ENCODE measurements at regions not wholly inside any gene's neighbourhood (a gene's known extent, or its start where the extent isn't known, plus 50 kb on each side); places are given as distances from the start of the nearest gene placed in this dataset.

GRCh38 chr9:90540734-90541133 is 101.9 kb downstream of the DIRAS2 start:
- Histone ChIP-seq H3K27me3 (no peaks in the 10 kb centered on the region), H3K27ac (no peak overlapping the region), H3K4me3 (no peak overlapping the region), H3K36me3 (no peaks in the 10 kb centered on the region), H3K4me1 (no peaks in the 10 kb centered on the region), H3K9me3 (no peaks in the 10 kb centered on the region)
- DNase-seq (ENCODE audit: low spot score in 2 of 2), result no peak
- intact Hi-C loops (cut with DNase I), result no loop called here
- no peak for TF ChIP-seq CTCF (IDR thresholded peaks at IDR 0.05)

DNA sequence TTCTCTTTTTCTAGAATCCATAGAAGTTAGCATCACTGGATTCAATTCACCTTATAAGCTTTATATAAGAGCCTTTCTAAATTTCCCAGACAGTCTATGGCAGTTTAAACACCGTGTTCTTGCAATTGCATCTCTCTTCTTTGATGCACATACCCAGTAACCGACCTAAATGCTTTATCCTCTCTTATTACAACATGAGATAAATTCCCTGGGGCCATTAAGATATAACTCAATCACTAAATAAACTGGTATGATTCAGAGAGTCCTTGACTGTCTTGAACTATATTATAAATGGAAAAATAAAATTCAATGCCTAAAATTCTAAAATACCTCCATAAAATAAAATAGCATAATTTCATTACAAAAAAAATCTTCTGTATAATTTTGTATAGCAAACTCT is 98.1 kb downstream of the DIRAS2 start:
- Histone ChIP-seq H3K4me1 (no peaks in the 10 kb centered on the region), H3K27me3 (no peaks in the 10 kb centered on the region), H3K9me3 (peaks cover 0 to 5% of the 10 kb centered on the region in 2 donors), H3K36me3 (no peaks in the 10 kb centered on the region), H3K4me3 (no peak overlapping the region), H3K27ac (no peak overlapping the region)
- no peak for TF ChIP-seq CTCF (IDR thresholded peaks at IDR 0.05)
- DNase-seq (ENCODE audit: low spot score in 2 of 2), result no peak
- intact Hi-C loops (cut with DNase I), result no loop called here

DNA sequence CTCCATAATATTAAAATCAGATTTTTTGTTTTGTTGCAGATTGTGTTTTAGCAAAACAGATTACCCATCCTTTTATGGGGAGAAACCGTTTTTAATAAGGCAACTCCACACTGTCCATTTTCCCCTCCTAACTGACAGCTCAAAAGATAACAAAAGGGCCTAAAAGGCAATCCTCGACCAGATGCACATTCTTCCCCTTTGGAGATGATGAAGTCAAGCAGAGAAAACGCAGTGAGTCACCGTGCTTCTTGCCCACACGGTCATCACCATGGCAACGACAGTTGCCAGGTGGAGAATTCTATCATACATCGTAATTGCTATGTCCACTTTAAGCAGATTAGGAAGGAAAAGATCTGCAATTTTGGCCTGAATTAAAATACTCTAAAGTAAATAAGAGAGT is 96.4 kb downstream of the DIRAS2 start:
- intact Hi-C loops (cut with DNase I), result no loop called here
- Histone ChIP-seq H3K4me1 (no peaks in the 10 kb centered on the region), H3K9me3 (peaks cover 0 to 5% of the 10 kb centered on the region in 2 donors), H3K27ac (no peak overlapping the region), H3K4me3 (no peak overlapping the region), H3K27me3 (no peaks in the 10 kb centered on the region), H3K36me3 (no peaks in the 10 kb centered on the region)
- TF ChIP-seq CTCF (IDR thresholded peaks at IDR 0.05), result no peak
- DNase-seq (ENCODE audit: low spot score in 2 of 2), result no peak

GRCh38 chr9:90547896-90548295 is 94.7 kb downstream of the DIRAS2 start:
- Histone ChIP-seq H3K4me3 (no peak overlapping the region), H3K9me3 (peaks cover 0 to 5% of the 10 kb centered on the region in 2 donors), H3K36me3 (no peaks in the 10 kb centered on the region), H3K27ac (no peak overlapping the region), H3K27me3 (no peaks in the 10 kb centered on the region), H3K4me1 (no peaks in the 10 kb centered on the region)
- intact Hi-C loops (cut with DNase I), result no loop called here
- DNase-seq (ENCODE audit: low spot score in 2 of 2), result no peak
- no peak for TF ChIP-seq CTCF (IDR thresholded peaks at IDR 0.05)

DNA sequence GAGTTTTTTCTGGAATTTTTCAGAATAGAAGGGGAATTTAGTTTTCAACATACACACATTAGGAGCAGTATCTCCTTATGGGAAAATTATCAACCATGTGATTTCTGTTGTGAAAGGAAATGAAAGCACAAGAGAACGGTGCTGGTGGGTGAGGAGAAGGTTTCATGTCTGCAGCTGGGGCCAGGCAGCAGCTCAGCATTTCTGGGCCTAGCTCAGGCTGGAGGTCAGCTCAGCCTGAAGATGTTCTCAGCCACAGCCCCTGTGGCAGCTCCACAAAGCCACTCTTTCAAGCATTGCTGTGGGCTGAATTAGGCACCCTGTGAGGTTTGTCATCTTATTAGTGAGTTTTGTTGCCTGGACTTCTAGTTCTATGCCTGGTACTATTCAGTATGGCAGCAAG is 90.3 kb downstream of the DIRAS2 start:
- peaks cover 0 to 5% of the 10 kb centered on the region in 2 donors for H3K9me3 ChIP-seq
- TF ChIP-seq CTCF (IDR thresholded peaks at IDR 0.05), result no peak
- intact Hi-C loops (cut with DNase I), result no loop called here
- H3K4me1 ChIP-seq, result no peaks in the 10 kb centered on the region
- H3K36me3 ChIP-seq, result no peaks in the 10 kb centered on the region
- H3K4me3 ChIP-seq, result no peak overlapping the region
- no peaks in the 10 kb centered on the region for H3K27me3 ChIP-seq
- no peak for DNase-seq (ENCODE audit: low spot score in 2 of 2)
- H3K27ac ChIP-seq, result no peak overlapping the region

DNA sequence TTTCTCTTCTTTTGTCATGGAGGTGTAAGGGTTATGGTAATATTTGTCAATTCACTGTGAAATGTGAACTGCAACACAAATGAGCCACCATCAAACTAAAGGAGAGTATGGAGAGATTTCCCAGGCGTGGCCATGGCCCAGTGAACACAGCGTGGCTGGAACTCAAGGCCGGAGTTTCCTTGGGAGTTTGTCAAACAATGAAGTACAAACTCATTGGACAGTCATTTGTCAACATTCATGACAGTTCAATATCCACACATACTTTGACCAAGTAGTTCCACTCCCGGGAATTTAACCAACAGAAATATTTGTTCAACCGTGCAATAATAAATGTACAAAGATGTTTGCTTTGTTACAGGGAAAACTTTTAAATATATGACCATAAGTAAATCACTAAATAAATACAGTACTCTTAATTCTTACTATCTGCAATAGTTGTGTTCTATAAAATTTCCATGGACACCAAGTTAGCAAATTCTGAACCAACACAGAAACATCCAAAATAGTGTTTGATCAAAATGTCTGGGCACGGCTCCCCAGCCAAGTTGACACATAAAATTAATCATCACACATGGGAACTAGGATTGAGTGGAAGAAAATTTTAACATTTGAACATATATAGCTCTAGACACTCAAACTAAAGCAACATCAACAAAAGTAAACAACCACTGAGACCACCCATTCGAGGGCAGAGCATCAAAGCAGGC is 87.1 kb downstream of the DIRAS2 start:
- no peaks in the 10 kb centered on the region for H3K9me3 ChIP-seq
- H3K4me3 ChIP-seq, result no peak overlapping the region
- H3K27me3 ChIP-seq, result no peaks in the 10 kb centered on the region
- no peak for TF ChIP-seq CTCF (IDR thresholded peaks at IDR 0.05)
- DNase-seq (ENCODE audit: low spot score in 2 of 2), result no peak
- H3K27ac ChIP-seq, result no peak overlapping the region
- intact Hi-C loops (cut with DNase I), result no loop called here
- no peaks in the 10 kb centered on the region for H3K4me1 ChIP-seq
- H3K36me3 ChIP-seq, result no peaks in the 10 kb centered on the region

Data from ascending aorta (tissue), 2 donors.